GM18520 (cell line): ENCODE measurements at regions not wholly inside any gene's neighbourhood (a gene's known extent, or its start where the extent isn't known, plus 50 kb on each side); places are given as distances from the start of the nearest gene placed in this dataset.

ENCODE experiments used
- ATAC-seq: cut with Tn5 transposase; IDR thresholded peaks from one replicate; pipeline ENCODE4 v1.9.1; 2021; ENCODE audit not compliant: unreplicated experiment

DNA sequence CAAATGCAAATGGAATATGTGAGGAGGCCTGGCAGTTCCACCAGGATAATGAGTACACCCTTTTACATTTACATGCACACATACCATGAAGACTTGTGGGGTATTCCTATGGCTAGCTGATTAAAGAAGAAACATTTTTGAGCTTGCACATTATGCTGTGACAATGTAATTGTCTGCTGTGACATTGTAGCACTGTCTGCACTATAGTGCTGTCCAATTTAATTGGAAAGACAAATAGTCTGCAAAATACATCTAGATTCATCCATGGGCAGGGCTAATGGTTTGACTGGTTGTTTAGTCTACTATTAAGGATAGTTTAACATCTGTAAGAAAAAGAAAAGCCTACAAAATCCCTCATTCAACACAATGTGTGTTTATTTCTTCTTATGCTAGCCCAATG lies 1005.6 kb upstream of the LRFN5 start:
- ATAC-seq, result no peak

DNA sequence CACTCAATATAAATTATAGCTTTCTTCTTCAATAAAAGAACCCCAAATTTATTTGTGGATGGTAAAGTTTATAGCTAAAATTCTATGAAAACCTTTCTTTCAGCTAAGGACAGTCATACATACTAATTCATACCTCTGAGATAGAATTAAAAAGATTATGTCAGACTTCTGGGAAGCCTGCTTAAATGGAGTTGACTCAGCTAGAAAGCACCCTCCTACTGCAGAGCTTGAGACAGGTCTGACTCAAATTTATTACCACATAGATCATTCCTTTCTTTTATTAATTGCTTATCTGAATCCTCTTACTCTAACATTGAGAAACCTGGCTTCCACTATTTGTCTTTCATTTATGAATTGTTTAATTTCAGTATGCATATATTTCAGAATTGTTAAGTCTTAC lies 1007.0 kb upstream of the LRFN5 start:
- ATAC-seq, result no peak

DNA sequence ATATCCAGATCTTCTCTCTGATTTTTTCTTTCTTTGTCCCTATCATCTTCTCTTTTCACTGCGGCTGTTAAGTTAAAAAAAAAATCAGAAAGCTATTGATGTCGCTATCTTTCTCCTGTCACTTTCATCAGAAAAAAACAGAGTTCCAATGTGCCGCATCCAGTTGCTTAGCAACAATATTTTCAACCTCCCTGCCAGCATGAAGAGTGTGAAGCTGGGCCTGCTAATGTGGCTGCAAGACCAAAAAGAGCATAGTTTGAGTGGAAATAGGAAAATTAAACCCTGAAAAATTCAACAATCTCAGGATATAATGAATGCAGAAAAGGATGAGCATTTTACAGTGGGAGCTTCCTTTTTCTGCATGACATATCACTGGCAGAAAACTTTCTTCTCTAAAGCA lies 1025.4 kb upstream of the LRFN5 start:
- ATAC-seq, result no peak

DNA sequence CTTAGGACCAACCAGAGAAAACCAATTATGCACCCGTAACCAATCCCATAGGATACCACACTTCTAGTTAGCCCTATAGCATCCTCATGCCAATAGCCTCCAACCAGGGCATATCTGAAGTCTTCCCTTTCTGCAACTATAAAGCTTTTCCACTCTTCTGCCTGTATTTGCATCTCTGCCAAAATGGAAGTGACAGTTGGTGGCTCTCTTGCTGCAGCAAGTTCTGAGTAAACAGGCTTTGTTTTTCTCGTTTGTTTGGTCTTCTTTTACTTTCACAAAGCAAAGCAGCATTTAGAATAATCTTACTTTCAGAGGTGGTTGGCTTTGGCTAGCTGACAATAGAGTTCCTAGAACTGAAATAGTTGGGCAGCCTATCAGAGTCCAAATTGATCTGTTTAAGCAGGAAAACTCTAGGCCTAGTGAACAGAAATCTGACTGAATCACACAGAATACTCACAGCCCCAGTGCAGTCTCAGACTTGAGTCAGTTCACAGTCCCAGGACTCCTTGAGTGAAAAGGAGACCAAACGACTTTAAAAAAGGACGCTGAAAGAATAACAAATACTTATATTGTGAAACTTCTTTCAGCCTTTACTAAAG lies 1029.7 kb upstream of the LRFN5 start:
- no peak for ATAC-seq

DNA sequence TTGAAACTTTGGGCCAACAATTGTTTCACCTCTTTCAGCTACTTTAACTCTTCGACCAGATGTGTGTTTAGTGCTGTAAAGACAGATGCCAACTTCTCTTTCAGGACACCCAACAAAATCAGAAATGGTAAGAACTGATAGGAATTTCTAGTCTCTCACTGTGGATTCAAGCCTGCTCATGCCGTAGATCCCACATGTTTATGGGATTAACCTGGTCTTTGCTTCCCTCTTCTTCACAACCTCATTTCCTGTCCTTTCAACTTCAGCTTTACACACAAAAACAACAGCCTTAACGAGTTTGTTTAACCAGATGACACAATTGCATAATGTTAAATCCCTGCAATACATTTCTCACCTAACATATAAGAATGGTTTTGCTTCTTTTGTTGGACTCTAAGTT lies 1031.9 kb upstream of the LRFN5 start:
- ATAC-seq, result no peak

DNA sequence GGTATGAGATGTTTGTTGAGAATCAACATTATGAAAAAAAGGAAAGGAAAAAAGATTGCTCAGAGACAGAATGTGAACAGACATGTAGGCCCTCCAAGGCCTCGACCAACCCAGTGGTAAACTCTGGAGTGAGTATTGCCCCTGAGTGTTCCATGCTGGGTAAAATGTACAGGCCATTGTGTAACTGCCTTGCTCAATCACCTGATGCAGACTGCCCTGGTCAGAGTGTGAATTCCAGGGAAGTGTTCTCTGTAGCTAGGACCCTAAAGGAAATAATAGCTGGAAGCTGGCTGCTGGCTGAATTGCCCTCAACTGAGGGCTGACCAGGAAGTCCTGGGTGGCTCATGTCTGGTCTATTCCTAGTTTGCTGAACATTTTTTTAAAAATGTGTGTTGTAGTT lies 1081.4 kb upstream of the LRFN5 start:
- ATAC-seq, result no peak

DNA sequence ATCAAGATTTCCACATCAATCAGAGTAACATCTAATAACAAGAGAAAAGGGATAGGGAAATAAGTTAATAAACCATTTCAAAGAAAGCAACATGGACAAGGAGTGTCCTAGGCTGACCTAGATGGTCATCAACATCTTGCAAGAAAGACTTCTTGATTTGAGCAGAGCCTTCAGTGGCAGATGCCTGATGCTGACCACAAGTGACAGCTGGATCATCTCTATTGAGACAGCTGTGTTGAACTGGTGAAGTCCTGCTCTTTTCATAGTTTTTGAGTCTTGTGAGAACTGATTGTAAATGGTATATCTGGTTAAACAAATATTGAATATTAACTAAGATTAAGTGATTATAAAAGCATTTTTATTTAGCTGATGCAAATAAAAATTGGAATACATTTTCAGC lies 1083.6 kb upstream of the LRFN5 start:
- no peak for ATAC-seq

DNA sequence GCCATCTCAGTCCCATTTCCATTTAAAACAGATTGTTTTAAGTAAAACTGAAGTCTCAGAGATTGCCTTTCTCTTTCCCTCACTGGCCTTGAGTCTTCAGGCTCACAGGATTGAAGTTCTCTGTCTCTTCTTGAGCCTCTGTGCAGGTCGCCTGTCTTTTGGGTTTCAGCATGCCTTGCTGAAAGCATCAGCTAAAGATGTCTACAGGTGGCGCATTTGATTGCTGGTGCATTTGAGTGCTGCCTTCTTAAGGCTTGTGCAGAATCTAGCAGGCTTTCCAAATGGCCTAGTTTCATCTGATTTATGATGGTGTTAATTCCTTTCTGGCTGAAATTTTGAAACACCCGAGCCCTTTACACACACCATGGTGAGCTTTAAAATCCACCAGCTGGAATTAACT lies 1062.2 kb upstream of the FBXO33 start:
- no peak for ATAC-seq

DNA sequence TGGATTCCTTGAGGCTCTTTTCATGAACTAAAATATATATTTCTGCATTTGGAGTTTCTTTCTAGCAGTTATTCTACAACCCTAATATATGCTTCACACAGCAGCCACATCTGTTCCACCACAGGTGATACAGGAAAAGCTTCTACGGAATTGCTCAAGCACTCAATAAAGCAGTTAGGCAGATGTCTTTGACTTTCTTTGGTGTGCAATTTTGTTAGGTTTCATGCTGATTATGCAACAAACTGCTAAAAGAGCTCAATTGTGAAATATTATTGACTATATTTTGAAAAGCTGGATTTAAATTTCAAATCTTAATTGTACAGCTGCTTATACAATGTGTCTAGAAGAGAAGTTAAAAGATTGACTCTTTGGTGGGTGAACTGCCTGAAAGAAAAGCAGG lies 1055.6 kb upstream of the FBXO33 start:
- ATAC-seq, result no peak

DNA sequence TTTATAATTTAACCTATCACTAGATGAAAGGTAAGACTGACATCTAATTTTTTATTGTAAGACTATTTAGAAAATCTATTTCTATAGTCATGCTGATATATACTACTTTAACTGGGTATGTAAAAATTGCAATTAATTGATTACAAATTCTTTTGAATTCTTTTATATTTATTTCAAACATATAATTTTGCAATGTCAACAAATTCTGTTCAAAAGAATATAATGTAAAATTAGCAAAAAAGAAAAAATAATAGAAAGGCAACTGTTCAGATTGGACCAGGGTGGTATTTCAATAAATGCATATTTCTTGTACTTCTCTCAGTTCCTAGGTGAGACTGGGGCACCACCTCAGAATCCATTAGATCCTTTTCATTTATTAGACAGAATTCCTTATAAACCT lies 1053.5 kb upstream of the FBXO33 start:
- ATAC-seq, result no peak

DNA sequence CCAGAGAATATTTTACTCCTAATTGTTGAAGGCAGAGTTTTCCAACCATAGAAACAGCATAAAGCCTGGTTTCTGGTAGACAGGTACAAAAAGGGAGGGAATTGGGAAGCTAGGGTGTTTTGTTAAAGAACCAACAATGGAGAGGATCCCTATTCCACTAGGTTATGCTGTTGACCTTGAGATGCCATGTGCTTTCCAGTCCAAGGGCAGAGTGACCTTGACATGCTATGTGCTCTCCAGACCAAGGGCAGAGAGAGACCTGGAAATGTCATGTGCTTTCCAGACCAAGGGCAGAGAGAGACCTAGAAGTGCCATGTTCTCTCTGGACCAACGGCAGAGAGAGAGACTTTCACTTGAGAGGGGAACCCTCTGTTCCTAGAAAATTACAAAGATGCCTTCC lies 1043.8 kb upstream of the FBXO33 start:
- ATAC-seq, result no peak

DNA sequence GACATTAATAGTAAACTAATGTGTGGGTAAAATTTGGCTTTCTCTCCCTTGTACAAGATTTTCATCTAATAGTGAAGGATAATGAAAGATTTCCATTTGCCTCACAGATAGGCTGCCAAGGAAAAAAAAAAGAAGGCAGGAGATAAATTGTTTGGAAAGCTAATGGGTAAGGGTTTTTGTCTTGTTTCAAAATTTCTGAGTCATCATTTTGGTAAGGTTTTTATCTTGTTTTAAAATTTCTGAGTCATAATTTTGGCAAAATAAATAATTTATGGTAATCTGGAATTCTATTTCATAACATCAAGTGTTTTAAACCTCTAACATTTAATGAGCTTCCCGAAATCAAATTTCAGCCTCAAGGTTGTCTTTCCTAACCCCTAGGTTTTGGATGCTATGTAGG lies 1035.7 kb upstream of the FBXO33 start:
- no peak for ATAC-seq

DNA sequence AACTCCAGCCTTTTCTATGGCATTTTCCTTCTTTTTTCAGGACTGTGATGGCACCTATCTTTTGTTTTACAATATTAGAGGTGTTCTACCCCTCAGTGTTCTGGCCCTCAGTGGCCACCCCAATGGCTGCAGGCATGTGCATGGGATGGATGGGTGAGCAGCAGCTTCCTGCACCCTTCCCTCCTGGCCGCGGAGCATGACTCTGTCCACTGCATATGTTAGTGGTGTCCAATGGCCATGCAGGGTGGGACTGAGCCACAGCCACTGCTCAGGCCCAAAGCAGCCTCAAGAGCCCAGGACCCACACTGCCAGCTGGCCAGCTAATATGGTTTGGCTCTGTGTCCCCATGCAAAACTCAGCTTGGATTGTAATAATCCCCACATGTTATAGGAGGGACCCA lies 1032.3 kb upstream of the FBXO33 start:
- no peak for ATAC-seq

DNA sequence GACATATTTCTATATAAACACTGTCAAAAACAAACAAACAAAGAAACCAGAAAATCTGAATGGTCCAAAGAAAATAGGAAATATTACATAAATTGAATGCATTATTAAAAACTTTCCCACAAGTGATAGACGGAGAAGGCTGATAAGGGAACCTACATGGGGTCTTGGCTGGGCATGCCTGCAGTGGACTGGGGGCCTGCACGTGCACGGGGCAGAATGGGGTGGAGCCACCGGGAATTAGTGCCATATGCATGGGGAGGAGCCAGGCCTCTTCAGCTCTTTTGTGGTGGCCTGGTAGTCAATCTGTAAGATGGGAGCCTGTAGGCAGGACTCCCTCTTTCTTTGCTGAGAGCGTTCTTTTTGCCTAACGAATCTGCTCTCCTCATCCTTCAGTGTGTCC lies 1031.7 kb upstream of the FBXO33 start:
- no peak for ATAC-seq

DNA sequence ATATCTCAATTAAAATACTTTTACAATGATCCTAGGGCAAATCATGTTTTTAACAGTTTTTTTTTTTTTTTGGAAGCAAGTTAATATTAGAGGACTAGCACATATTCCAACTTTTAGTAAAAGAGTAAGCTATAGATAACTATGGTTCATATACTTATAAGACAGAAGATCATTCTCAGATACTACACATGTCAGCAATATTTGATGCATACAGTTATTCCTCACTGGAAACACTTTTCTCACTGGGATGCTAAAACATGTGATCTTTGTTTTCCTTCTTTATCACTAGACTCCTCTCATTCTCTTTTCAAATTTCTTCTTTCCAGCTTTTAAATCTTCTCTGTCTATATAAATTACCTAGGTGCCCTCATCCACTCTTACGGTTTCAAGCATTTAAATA lies 1020.4 kb upstream of the FBXO33 start:
- no peak for ATAC-seq

DNA sequence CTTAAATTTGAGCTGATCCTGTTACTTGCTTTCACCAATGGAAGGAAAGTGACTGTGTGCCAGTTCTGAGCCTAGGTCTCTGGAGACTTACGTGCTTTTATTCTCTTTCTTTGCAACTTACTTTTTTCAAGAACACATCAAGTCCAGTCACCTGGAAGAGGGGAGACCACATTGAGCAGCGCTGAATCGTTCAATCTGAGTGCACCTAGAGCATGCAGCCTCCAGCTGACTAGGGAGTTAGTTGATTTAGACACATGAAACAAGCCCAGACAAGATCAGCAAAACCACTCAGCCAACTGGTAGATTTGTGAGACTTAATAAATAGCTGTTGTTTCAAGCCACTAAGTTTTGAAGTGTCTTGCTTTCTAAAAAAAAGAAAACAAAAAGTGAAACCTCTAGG lies 1014.8 kb upstream of the FBXO33 start:
- no peak for ATAC-seq

DNA sequence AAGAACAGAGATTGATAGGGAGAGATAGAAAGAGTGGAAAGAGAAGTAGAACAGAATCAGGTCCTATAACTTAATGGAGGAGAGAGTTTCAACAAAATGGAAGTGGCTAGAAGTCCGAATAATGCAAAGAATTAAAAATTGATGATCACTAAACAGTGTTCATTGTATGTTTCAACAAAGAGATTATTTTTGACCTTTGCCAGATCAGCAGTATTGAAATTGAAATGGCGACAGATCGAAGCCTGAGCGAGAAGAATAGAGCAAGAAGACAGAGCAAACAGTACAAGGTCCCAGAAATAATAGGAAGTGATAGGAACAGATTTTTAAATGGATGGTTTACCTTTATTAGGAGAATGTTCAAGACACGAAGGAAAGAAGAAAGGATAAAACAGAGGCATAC lies 1012.8 kb upstream of the FBXO33 start:
- ATAC-seq, result no peak

DNA sequence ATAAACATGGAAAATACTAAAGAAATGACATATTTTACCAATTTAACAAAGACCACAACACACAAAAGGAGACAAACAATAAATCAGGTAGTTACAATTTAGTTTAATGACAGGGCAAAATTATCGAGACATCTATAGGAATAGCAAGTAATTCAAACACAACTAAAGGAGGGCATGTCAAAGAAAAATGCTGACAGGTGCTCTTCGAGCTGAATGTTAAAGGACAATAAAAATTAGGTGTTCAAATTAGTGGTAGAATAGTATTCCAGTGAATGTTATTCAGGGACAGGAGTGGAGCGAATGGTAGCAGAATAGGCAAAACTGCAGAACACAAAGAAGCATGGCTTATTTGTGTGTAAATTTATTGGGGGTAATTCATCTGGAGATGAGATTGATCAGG lies 1004.3 kb upstream of the FBXO33 start:
- no peak for ATAC-seq

DNA sequence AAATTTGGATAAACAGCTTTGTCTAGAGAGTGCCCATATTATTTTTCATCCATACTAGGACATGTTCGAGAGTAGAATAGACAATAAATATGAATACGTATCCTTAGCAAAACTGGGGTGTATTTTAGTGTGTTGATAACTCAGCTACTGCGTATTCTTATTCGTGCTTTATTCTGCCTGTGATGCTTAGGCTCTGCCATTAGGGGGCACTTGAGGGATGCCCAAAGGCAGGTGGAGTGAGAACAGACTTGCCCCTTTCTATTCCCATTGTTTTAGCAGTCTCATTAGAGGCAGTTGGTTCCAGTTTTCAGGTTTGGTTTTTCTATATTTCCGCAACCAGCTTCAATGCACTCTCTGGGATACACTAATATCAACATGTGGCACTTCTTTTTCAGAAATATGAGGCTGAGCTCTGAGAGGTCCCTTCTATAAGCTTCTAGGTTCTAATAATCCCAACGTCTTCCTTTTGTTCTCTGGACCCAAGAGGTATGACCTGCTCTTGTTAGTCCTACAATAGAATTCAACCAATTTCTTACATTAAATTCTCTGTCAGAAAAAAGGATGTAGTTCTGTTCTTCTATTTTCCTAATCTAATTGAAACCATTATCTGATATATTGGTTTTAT lies 985.7 kb upstream of the FBXO33 start:
- ATAC-seq, result no peak

DNA sequence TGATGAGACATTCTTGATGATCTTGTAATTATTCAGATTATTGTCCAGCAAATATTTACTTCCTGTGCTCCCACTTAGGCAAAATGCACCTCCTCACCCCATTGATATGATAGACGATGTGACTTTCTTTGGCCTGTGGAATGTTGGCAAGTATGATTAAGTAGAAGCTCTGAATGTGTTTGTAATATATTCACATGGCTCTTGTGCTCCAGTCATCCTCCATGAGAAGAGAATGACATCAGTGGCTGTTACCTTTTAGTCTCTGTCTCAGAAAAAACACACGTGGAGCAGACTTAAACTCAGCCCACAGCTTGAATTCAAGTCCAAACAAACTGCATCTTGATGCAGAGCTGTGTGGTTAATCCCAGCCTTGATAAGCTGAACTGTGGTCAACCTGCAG lies 984.3 kb upstream of the FBXO33 start:
- no peak for ATAC-seq

DNA sequence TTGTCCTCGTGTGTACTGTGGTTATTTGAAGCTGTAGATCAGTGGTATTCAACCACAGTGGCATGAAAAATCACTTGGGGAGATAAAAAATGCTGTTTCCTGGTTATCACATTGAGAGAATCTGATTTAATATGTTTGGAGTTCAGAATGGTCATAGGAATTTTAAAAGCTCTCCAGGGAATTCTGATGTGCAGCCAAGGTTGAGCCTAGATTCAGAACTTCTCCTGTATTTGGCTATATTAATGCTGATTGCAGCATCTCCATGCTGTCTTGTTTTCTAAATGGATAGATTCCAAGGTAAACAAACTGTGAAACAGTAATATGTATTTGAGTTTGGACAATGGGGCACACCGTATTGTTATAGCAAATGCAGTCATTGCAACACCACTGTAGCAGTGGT lies 982.2 kb upstream of the FBXO33 start:
- no peak for ATAC-seq

DNA sequence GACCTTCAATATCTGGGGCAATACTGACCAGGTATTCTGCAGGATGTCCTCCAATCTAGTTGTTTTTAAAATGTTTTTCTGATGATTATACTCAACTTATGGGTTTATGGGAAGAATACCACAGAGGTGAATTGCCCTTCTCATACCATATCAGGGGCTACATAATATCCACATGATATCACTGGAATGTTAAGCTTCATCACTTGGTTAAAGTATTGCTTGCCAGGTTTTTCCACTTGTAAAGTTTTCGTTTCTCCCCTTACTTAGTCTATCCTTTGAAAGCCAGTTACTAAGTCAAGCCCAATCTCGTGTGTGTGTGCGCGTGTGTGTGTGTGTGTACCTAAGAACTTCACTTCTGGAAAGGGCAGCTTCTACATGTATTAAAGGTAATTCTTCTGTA lies 980.9 kb upstream of the FBXO33 start:
- ATAC-seq, result no peak

DNA sequence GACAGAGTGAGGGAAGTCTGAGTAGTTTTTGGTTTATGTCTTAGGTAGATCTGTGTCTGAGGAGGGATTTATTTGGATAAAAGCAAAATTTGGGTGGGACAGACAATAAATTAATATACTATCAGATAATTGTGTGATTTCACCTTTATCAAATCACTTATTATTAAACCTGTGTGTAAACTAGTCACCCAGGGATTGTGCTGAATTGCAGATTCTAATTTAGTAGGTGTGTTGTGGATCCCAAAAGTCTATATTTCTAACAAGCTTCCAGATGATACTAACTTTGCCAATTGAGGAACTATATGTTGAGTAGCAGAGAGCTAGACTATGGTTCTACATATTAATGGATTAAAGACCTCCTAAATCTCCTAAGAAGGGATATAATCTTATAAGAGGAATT lies 978.5 kb upstream of the FBXO33 start:
- ATAC-seq, result no peak
